HUES64 (cell line): ENCODE measurements at regions not wholly inside any gene's neighbourhood (a gene's known extent, or its start where the extent isn't known, plus 50 kb on each side); places are given as distances from the start of the nearest gene placed in this dataset.

Source experiments
- H3K27ac ChIP-seq: 2 replicates; pipeline ENCODE4 v1.7.0; 2013; ENCODE audit warnings: low read depth, low read length, inconsistent platforms
- H3K27me3 ChIP-seq: 2 replicates; pipeline ENCODE4 v1.6.1; 2013; ENCODE audit warnings: mild to moderate bottlenecking, low read length; ENCODE audit not compliant: insufficient read depth
- H3K36me3 ChIP-seq: 2 replicates; pipeline ENCODE4 v1.6.1; 2013; ENCODE audit warnings: mild to moderate bottlenecking, low read length; ENCODE audit not compliant: insufficient read depth
- H3K4me1 ChIP-seq: 2 replicates; pipeline ENCODE4 v1.6.1; 2013; ENCODE audit warnings: mild to moderate bottlenecking, low read length, moderate library complexity; ENCODE audit not compliant: insufficient read depth
- H3K4me3 ChIP-seq: 2 replicates; pipeline ENCODE4 v1.5.1; 2013; ENCODE audit warnings: mild to moderate bottlenecking, low read length, moderate library complexity
- H3K9ac ChIP-seq: 2 replicates; pipeline ENCODE4 v1.6.1; 2013; ENCODE audit warnings: mild to moderate bottlenecking, low read depth, low read length
- H3K9me3 ChIP-seq: 2 replicates; pipeline ENCODE4 v1.6.1; 2013; ENCODE audit warnings: low read depth, low read length; ENCODE audit not compliant: insufficient read depth
- WGBS: fragments of 150-250, 120-280 bp; methylation state at CpG from one replicate; pipeline ENCODE4 v1.1.7; 2013; ENCODE audit warnings: missing lambda C conversion rate; 5-methylcytosine and 5-hydroxymethylcytosine counted together

- Histone ChIP-seq H3K27ac (no peak overlapping the region), H3K27me3 (no peaks in the 10 kb centered on the region; the same call in 1 of the 2 replicates), H3K36me3 (no peaks in the 10 kb centered on the region), H3K4me3 (peak overlapping the region; percentile 47), H3K9ac (no peak overlapping the region), H3K4me1 (peaks cover 16% of the 10 kb centered on the region; the same call in 1 of the 2 replicates), H3K9me3 (no peaks in the 10 kb centered on the region)
- WGBS, result 18% methylated on average over 19 of the region's 19 CpGs
Measured at GRCh38 chrX:25144043-25144940, 128.5 kb upstream of the ARX start.

GRCh38 chrX:25143596-25143995, 127.8 kb upstream of the ARX start:
- no peaks in the 10 kb centered on the region for H3K36me3 ChIP-seq
- H3K27ac ChIP-seq, result no peak overlapping the region
- no peak overlapping the region for H3K9ac ChIP-seq
- H3K9me3 ChIP-seq, result no peaks in the 10 kb centered on the region
- H3K27me3 ChIP-seq, result no peaks in the 10 kb centered on the region; the same call in 1 of the 2 replicates
- peaks cover 16% of the 10 kb centered on the region; the same call in 1 of the 2 replicates for H3K4me1 ChIP-seq
- no peak overlapping the region for H3K4me3 ChIP-seq
- 59% methylated on average over 8 of the region's 8 CpGs for WGBS

GRCh38 chrX:25141684-25142083, 125.9 kb upstream of the ARX start:
- Histone ChIP-seq H3K36me3 (no peaks in the 10 kb centered on the region), H3K27me3 (no peaks in the 10 kb centered on the region; the same call in 1 of the 2 replicates), H3K9ac (no peak overlapping the region), H3K4me3 (no peak overlapping the region), H3K27ac (no peak overlapping the region), H3K9me3 (no peaks in the 10 kb centered on the region), H3K4me1 (peaks cover 16% of the 10 kb centered on the region; the same call in 1 of the 2 replicates)
- WGBS, result no CpG with 5 or more reads among the region's 1 CpG

GRCh38 chrX:25131055-25131454, 115.3 kb upstream of the ARX start:
- H3K27me3 ChIP-seq, result no peaks in the 10 kb centered on the region

GRCh38 chrX:25130619-25131018, 114.9 kb upstream of the ARX start:
- no peak overlapping the region for H3K27ac ChIP-seq
- 90% methylated on average over 4 of the region's 4 CpGs for WGBS
- no peak overlapping the region for H3K4me3 ChIP-seq
- H3K9ac ChIP-seq, result no peak overlapping the region
- H3K36me3 ChIP-seq, result no peaks in the 10 kb centered on the region
- H3K4me1 ChIP-seq, result peaks cover 3% of the 10 kb centered on the region; the same call in 1 of the 2 replicates
- no peaks in the 10 kb centered on the region for H3K27me3 ChIP-seq
- no peaks in the 10 kb centered on the region for H3K9me3 ChIP-seq

More at GRCh38 chrX:25131055-25131454, 115.3 kb upstream of the ARX start:
- Histone ChIP-seq H3K4me3 (no peak overlapping the region), H3K9ac (no peak overlapping the region), H3K4me1 (peaks cover 3% of the 10 kb centered on the region; the same call in 1 of the 2 replicates), H3K36me3 (no peaks in the 10 kb centered on the region), H3K9me3 (no peaks in the 10 kb centered on the region), H3K27ac (no peak overlapping the region)

GRCh38 chrX:25125483-25125882, 109.7 kb upstream of the ARX start:
- WGBS, result 95% methylated on average over 3 of the region's 4 CpGs

GRCh38 chrX:25124391-25124790, 108.6 kb upstream of the ARX start:
- no peak overlapping the region for H3K9ac ChIP-seq
- H3K27me3 ChIP-seq, result no peaks in the 10 kb centered on the region
- no peaks in the 10 kb centered on the region for H3K4me1 ChIP-seq
- no peak overlapping the region for H3K27ac ChIP-seq
- 100% methylated on average over 2 of the region's 2 CpGs for WGBS
- no peak overlapping the region for H3K4me3 ChIP-seq
- H3K36me3 ChIP-seq, result no peaks in the 10 kb centered on the region
- peaks cover 4% of the 10 kb centered on the region; the same call in 1 of the 2 replicates for H3K9me3 ChIP-seq

More at GRCh38 chrX:25125483-25125882, 109.7 kb upstream of the ARX start:
- Histone ChIP-seq H3K36me3 (no peaks in the 10 kb centered on the region), H3K27ac (no peak overlapping the region), H3K9ac (no peak overlapping the region), H3K4me3 (no peak overlapping the region), H3K9me3 (peaks cover 4% of the 10 kb centered on the region; the same call in 1 of the 2 replicates), H3K27me3 (no peaks in the 10 kb centered on the region), H3K4me1 (no peaks in the 10 kb centered on the region)

GRCh38 chrX:25112156-25112555, 96.4 kb upstream of the ARX start:
- peaks cover 8% of the 10 kb centered on the region; the same call in 1 of the 2 replicates for H3K9me3 ChIP-seq
- H3K36me3 ChIP-seq, result no peaks in the 10 kb centered on the region
- H3K27ac ChIP-seq, result no peak overlapping the region
- no peak overlapping the region for H3K9ac ChIP-seq
- H3K27me3 ChIP-seq, result no peaks in the 10 kb centered on the region
- no peaks in the 10 kb centered on the region for H3K4me1 ChIP-seq
- H3K4me3 ChIP-seq, result no peak overlapping the region
- 95% methylated on average over 2 of the region's 2 CpGs for WGBS

- Histone ChIP-seq H3K4me1 (peaks cover 9% of the 10 kb centered on the region; the same call in 1 of the 2 replicates), H3K4me3 (no peak overlapping the region), H3K9ac (no peak overlapping the region), H3K9me3 (peaks cover 8% of the 10 kb centered on the region; the same call in 1 of the 2 replicates), H3K36me3 (no peaks in the 10 kb centered on the region), H3K27me3 (no peaks in the 10 kb centered on the region), H3K27ac (no peak overlapping the region)
- WGBS, result 94% methylated on average over 2 of the region's 2 CpGs
Measured at GRCh38 chrX:25108481-25108880, 92.7 kb upstream of the ARX start.

GRCh38 chrX:25105221-25105620, 89.5 kb upstream of the ARX start:
- Histone ChIP-seq H3K9me3 (no peaks in the 10 kb centered on the region), H3K9ac (no peak overlapping the region), H3K4me3 (no peak overlapping the region), H3K27ac (peak overlapping the region; percentile 41; the same call in 1 of the 2 replicates), H3K36me3 (no peaks in the 10 kb centered on the region), H3K27me3 (no peaks in the 10 kb centered on the region), H3K4me1 (peaks cover 9% of the 10 kb centered on the region; the same call in 1 of the 2 replicates)
- 31% methylated on average over 4 of the region's 4 CpGs for WGBS

GRCh38 chrX:25096522-25097045, 80.8 kb upstream of the ARX start:
- Histone ChIP-seq H3K9me3 (no peaks in the 10 kb centered on the region), H3K4me3 (no peak overlapping the region), H3K27ac (no peak overlapping the region), H3K4me1 (no peaks in the 10 kb centered on the region), H3K27me3 (no peaks in the 10 kb centered on the region), H3K9ac (no peak overlapping the region), H3K36me3 (no peaks in the 10 kb centered on the region)
- WGBS, result 97% methylated on average over 3 of the region's 3 CpGs
